ENCODE measurements at regions not wholly inside any gene's neighbourhood (a gene's known extent, or its start where the extent isn't known, plus 50 kb on each side); places are given as distances from the start of the nearest gene placed in this dataset.

DNA sequence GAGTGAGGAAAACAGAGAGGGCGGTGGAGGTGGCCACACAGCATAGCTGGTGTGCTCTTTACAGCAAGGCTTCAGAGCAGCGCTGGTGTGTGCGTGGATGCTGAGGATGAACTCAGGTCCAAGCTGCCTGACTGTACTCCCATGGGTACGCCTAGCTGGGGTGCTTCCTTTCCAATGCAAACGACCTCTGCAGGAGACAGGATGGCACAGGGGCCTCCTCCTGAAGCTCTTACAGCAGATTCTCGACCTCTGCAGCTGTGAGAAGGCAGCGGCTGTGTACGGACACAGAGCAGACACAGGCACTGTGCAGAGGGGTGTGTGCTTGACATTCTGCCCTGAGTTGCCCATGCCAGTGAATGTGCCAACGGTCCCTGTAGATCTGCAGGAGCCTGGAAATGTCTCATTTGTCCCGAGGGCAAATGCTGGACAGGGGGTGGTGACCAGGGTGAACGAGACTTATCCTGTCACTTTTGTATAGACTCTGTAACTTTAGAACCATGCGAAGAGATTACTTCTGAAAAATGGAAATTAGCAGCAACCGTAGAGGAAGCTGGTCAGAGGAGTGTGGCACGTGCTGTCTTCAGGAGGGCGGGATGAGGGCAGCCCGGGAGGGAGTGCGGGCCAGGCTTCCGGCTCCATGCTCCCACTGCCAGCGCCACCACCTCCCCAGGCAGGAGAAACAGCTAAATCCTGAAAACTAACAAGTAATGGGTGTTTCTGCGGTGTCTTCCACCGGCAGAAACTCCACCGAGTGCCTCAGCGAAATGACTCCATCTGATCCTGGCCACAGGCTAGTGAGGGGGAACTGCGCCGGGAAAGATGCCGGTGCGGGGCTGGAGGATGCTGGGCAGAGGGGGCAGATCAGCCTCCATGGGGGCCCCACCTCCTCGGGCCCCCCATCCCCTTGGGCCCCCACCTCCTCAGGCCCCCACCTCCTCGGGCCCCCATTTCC lies 120.9 kb upstream of the RPS6KA2 start:
- H3K4me3 ChIP-seq (ENCODE audit: low read length), result no peak overlapping the region
- no peak for DNase-seq (ENCODE audit: low read depth)
- TF ChIP-seq, protein P1, sequence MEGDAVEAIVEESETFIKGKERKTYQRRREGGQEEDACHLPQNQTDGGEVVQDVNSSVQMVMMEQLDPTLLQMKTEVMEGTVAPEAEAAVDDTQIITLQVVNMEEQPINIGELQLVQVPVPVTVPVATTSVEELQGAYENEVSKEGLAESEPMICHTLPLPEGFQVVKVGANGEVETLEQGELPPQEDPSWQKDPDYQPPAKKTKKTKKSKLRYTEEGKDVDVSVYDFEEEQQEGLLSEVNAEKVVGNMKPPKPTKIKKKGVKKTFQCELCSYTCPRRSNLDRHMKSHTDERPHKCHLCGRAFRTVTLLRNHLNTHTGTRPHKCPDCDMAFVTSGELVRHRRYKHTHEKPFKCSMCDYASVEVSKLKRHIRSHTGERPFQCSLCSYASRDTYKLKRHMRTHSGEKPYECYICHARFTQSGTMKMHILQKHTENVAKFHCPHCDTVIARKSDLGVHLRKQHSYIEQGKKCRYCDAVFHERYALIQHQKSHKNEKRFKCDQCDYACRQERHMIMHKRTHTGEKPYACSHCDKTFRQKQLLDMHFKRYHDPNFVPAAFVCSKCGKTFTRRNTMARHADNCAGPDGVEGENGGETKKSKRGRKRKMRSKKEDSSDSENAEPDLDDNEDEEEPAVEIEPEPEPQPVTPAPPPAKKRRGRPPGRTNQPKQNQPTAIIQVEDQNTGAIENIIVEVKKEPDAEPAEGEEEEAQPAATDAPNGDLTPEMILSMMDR (conservative IDR thresholded peaks at IDR 0.05; ENCODE audit: low read depth, low read length), result no peak

DNA sequence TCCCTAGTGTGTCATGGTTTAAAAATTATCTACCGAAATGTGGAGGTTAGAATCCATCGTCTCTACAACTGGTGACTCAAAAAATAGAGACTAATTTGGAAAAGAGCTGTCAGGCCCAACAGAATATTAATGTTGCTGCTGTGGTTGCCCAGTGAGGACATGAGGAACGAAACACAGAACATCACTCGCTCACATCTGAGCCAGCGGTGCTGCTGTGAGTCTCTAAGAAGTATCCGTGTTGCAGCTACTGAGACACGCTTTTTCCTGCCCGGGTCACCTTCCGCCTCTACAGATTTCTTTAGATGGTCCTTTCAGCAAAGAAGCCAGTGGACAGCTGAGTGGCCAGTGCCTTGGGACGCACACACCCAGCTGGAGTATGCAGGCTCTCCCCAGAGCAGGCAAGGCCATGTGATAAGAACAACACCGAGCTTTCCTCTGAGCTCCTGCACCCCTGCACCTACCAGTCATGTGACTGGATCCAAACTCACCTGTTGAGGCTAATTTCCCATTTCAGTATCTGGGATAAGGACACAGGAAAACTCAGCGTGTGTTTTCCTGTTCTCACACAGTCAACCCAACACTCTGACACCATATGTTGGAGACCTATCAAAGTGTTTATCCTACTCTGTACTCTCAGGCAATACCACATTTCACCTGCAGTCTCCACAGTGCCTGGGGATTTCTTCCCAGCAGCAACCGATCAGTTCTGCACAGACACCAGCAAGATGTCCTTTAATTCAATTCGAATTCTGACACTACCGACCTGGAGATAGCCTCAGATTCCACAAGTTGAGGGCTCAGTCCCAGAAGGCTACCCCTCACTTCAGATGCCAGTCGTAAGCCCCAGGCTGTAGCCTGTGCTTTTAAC lies 119.0 kb upstream of the RPS6KA2 start:
- no peak overlapping the region for H3K4me3 ChIP-seq (ENCODE audit: low read length)
- TF ChIP-seq, protein P1 (conservative IDR thresholded peaks at IDR 0.05; ENCODE audit: low read depth, low read length), result peak; percentile 14
- DNase-seq (ENCODE audit: low read depth), result no peak

DNA sequence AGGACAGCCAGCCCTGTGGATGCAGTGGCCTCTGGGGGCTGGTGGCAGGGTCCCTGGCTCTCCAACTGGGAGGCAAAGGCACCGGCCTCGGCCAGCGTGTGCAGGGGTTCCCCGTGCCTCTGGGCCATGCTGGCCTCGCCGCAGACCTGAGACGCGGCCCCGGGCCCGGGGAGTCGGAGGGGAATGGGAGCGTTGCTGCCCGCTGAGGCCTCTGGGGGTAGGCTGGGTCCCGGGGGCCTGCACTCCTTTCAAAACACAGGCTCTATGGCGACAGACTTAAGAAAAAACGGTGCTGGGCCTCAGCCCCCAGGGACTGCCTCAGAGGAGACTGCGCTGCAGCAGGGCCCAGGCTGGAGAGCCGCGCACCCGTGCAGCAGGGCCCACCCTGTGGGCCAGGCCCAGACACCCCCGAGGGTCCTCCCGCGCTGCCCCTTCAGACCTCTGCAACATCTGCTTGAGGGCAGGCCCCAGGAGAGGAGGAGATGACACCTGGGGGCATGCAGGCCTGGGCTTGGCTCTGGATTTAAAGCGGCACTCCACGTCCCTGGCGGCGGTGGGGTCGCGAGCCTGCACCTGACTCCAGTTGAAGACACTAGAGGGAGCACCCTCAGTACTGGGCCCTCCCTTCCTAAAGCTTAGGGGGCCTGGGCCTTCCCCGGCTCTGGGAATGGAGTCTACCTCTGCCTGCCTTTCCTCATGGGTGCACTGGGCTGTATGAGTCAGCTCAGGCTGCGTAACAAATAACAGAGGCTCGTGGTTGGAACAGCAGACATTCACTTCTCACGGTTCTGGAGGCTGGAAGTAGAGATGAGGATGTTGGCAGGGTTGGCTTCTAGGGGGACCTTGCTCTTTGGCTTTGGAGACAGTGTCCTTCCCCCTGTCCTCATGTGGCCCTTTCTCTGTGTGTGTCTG lies 117.4 kb upstream of the RPS6KA2 start:
- no peak overlapping the region for H3K4me3 ChIP-seq (ENCODE audit: low read length)
- DNase-seq (ENCODE audit: low read depth), result no peak
- TF ChIP-seq, protein P1 (conservative IDR thresholded peaks at IDR 0.05; ENCODE audit: low read depth, low read length), result no peak

DNA sequence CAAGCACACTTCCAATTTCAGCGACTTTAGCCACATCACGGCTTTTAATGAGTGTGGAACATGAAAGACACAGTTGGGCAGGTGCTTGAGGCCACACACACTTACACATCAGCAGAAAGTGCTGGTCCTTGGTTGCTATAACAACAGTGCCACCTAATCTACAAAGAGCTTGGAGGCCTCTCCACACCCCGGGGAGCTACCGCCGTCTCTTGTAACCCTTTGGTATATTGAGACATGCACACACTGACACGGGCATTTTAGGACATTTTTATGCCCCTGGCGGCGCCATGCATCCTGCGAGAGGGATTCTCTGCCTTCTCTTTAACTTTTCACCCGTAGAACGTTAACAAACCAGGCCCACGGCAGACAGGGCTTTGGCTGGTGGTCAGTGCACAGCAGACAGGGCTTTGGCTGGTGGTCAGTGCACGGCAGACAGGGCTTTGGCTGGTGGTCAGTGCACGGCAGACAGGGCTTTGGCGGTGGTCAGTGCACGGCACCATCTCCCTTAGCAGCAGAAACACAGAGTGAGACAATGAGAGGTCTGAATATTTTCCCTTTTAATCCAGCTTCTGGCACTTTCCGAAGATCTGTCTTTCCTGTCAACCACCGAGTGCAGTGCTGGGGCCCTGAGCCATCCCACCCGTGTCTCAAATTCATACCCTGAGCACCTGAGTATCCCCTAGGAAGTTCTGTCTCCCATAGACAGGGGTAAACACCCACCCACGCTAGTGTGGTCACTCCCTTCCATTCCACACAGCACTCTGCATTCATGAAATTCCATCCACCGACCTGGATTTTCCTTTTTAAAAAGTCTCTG lies 116.6 kb upstream of the RPS6KA2 start:
- TF ChIP-seq, protein P1 (conservative IDR thresholded peaks at IDR 0.05; ENCODE audit: low read depth, low read length), result no peak
- no peak overlapping the region for H3K4me3 ChIP-seq (ENCODE audit: low read length)
- peak; percentile 51 for DNase-seq (ENCODE audit: low read depth)

DNA sequence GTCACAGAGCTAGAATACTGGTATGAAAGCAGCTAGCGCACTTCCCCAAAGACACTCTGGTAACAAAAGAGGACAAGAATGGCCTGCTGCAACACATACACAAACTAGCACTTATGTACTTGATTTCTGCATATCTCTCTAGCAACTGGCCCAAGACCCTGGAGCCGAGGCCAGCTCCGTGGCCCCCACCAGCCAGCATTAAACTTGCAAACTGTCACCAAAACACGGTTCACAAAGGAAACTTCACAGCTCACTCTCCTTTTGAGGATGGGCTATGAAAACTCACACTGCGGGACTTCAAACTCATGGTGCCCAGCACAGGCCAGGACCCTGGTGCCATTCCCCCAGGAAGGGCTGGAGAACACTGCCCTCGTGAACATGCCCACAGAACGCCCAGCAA lies 115.9 kb upstream of the RPS6KA2 start:
- TF ChIP-seq, protein P1 (conservative IDR thresholded peaks at IDR 0.05; ENCODE audit: low read depth, low read length), result no peak
- no peak for DNase-seq (ENCODE audit: low read depth)
- H3K4me3 ChIP-seq (ENCODE audit: low read length), result no peak overlapping the region

DNA sequence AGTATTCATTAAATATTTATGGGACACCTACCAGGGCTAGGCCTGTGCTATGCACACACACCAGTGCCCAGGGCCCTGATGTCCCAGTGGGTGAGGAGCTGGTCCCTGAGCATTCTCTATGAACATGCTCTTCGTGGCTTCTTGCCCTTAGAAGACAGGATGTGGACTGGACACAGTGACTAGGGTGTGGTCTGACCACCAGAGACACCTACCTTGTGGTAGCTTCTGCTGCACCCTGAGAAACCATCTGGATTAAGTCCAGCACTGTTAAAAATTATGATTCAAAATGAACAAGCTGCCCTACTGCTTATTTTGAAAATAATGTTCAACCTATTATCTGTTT lies 112.9 kb upstream of the RPS6KA2 start:
- H3K4me3 ChIP-seq (ENCODE audit: low read length), result no peak overlapping the region
- DNase-seq (ENCODE audit: low read depth), result no peak
- TF ChIP-seq, protein P1 (conservative IDR thresholded peaks at IDR 0.05; ENCODE audit: low read depth, low read length), result no peak

Measured in retinal pigment epithelial cell (primary cell).